GM23338 (cell line): ENCODE measurements at regions not wholly inside any gene's neighbourhood (a gene's known extent, or its start where the extent isn't known, plus 50 kb on each side); places are given as distances from the start of the nearest gene placed in this dataset. TPM values are rescaled to one million over a fixed set of nuclear protein-coding genes. Genes with fewer than 3 reads are reported as not detected.

ENCODE experiments used
- ATAC-seq: fragments of 200-7000 bp; cut with Tn5 transposase; 3 replicates; pipeline ENCODE4 v1.9.1; 2020
- DNase-seq: peaks from one replicate; pipeline ENCODE4 v3.0.0-alpha.2; 2015; ENCODE audit warnings: low spot score
- H2AFZ ChIP-seq: fragments of 200-600 bp; sonication (generic); 2 replicates; pipeline ENCODE4 v1.8.0; 2016; ENCODE audit warnings: antibody characterized with exemption, mild to moderate bottlenecking, moderate library complexity
- H3F3A ChIP-seq: fragments of 200-600 bp; sonication (generic); replicated peaks from 2 replicates; pipeline ENCODE4 v1.8.0; 2017; ENCODE audit warnings: antibody characterized with exemption, mixed run types, low read depth
- H3K27ac ChIP-seq: fragments of 200-600 bp; sonication (generic); 2 replicates; pipeline ENCODE4 v1.6.1; 2016; ENCODE audit warnings: low read depth
- H3K27me3 ChIP-seq: fragments of 200-600 bp; sonication (generic); 2 replicates; pipeline ENCODE4 v1.8.0; 2016; ENCODE audit warnings: mild to moderate bottlenecking, mixed run types, moderate library complexity; ENCODE audit not compliant: insufficient read depth
- H3K36me3 ChIP-seq: fragments of 200-600 bp; sonication (generic); 2 replicates; pipeline ENCODE4 v1.8.0; 2016; ENCODE audit warnings: mild to moderate bottlenecking; ENCODE audit not compliant: insufficient read depth
- H3K4me1 ChIP-seq: fragments of 200-600 bp; sonication (generic); 2 replicates; pipeline ENCODE4 v1.8.0; 2016; ENCODE audit warnings: mild to moderate bottlenecking, moderate library complexity; ENCODE audit not compliant: insufficient read depth
- H3K4me2 ChIP-seq: fragments of 200-600 bp; sonication (generic); 2 replicates; pipeline ENCODE4 v1.7.1; 2017; ENCODE audit warnings: mixed run types
- H3K4me3 ChIP-seq: fragments of 200-600 bp; sonication (generic); 2 replicates; pipeline ENCODE4 v1.6.1; 2016; ENCODE audit warnings: mixed run types
- H3K79me2 ChIP-seq: fragments of 200-600 bp; sonication (generic); replicated peaks from 2 replicates; pipeline ENCODE4 v1.8.0; 2017; ENCODE audit warnings: mild to moderate bottlenecking; ENCODE audit not compliant: insufficient read depth
- H3K9me2 ChIP-seq: fragments of 200-600 bp; sonication (generic); 2 replicates; pipeline ENCODE4 v1.8.0; 2017; ENCODE audit not compliant: insufficient read depth
- H4K20me1 ChIP-seq: fragments of 200-600 bp; sonication (generic); replicated peaks from 2 replicates; pipeline ENCODE4 v1.8.0; 2017; ENCODE audit warnings: mild to moderate bottlenecking; ENCODE audit not compliant: insufficient read depth
- H3K27ac Mint-ChIP-seq: 2 replicates; pipeline ENCODE4 v1.8.0; 2020; ENCODE audit warnings: inconsistent platforms, mild to moderate bottlenecking, moderate library complexity, mixed read lengths
- H3K27me3 Mint-ChIP-seq: 3 replicates; pipeline ENCODE4 v1.8.0; 2022; ENCODE audit warnings: low read depth, mild to moderate bottlenecking, moderate library complexity, mixed read lengths, inconsistent platforms; ENCODE audit not compliant: insufficient read depth, poor library complexity
- H3K36me3 Mint-ChIP-seq: 3 replicates; pipeline ENCODE4 v1.8.0; 2021; ENCODE audit warnings: low read depth, mild to moderate bottlenecking, inconsistent platforms, moderate library complexity, mixed read lengths
- H3K4me1 Mint-ChIP-seq: 3 replicates; pipeline ENCODE4 v1.8.0; 2020; ENCODE audit warnings: mild to moderate bottlenecking, inconsistent platforms, mixed read lengths
- H3K4me3 Mint-ChIP-seq: 3 replicates; pipeline ENCODE4 v1.8.0; 2021; ENCODE audit warnings: moderate library complexity, mild to moderate bottlenecking, inconsistent platforms, mixed read lengths
- H3K9me3 Mint-ChIP-seq: 3 replicates; pipeline ENCODE4 v1.8.0; 2020; ENCODE audit warnings: moderate library complexity, mild to moderate bottlenecking, inconsistent platforms, mixed read lengths
- CREB1 ChIP-seq: fragments of 250-450 bp; sonication (Bioruptor Pico); IDR thresholded peaks from 2 replicates; pipeline ENCODE4 v1.5.0; 2020; ENCODE audit warnings: low read depth, mild to moderate bottlenecking, moderate library complexity
- EZH2 ChIP-seq: fragments of 200-600 bp; sonication (generic); IDR thresholded peaks from one replicate; pipeline ENCODE4 v1.8.0; 2017; ENCODE audit warnings: antibody characterized with exemption, mild to moderate bottlenecking, low read depth; ENCODE audit not compliant: unreplicated experiment
- JUNB ChIP-seq: IDR thresholded peaks from one replicate; pipeline ENCODE4 v1.6.1; 2016; ENCODE audit warnings: antibody characterized with exemption; ENCODE audit not compliant: unreplicated experiment
- ZNF331 ChIP-seq: fragments of 250-450 bp; sonication (Bioruptor Pico); IDR thresholded peaks from 2 replicates; pipeline ENCODE4 v1.5.0; 2020; ENCODE audit warnings: low read depth, mild to moderate bottlenecking, moderate library complexity
- small RNA-seq: library from RNA; depleted of rRNA; stranded (forward); fragments of <200 nt; gene quantifications from one replicate; pipeline ENCODE3, GENCODE V24; 2014; ENCODE audit warnings: low replicate concordance

DNA sequence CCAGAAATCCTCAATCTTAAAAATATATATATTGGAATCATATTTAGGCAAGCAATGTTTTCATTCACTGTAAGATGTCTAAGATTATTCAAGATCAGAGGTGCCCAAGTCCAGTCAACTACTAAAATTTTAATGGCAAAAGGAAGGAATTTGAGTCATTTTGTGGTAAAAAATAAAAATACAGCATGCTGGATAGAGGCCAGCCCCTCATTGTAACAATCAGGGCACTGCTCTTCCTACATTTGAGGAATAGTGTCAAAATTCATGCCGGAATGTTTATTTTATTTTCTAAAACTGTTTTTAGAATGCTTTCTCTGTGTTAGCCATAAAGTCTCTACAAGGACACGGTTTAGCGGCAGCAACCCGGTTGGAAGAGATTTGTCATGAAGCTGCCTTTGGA is 49.9 kb upstream of the SRD5A3 start:
- no peak overlapping the region for H3K27ac ChIP-seq
- peaks cover 7% of the 10 kb centered on the region for H3K4me1 Mint-ChIP-seq
- no peak overlapping the region for H3K4me3 ChIP-seq
- no peaks in the 10 kb centered on the region for H3K79me2 ChIP-seq
- no peak overlapping the region for H3K4me2 ChIP-seq
- H3K9me3 Mint-ChIP-seq: peaks cover 19% of the 10 kb centered on the region
- DNase-seq (no peak), ATAC-seq (no peak)
- peaks cover 10% of the 10 kb centered on the region; the same call in 1 of the 2 replicates for H3K9me2 ChIP-seq
- no peaks in the 10 kb centered on the region for H4K20me1 ChIP-seq
- H3K36me3 Mint-ChIP-seq: peaks cover 24% of the 10 kb centered on the region; the same call in 2 of the 3 replicates
- no peaks in the 10 kb centered on the region for H3F3A ChIP-seq
- H3K36me3 ChIP-seq: no peaks in the 10 kb centered on the region; the same call in 1 of the 2 replicates
- no peak overlapping the region; the same call in 1 of the 2 replicates for H2AFZ ChIP-seq
- H3K27me3 Mint-ChIP-seq: peaks cover 2% of the 10 kb centered on the region
- H3K4me1 ChIP-seq: no peaks in the 10 kb centered on the region
- no peak overlapping the region for H3K27ac Mint-ChIP-seq
- no peaks in the 10 kb centered on the region for H3K27me3 ChIP-seq
- H3K4me3 Mint-ChIP-seq: no peak overlapping the region
- no peak for TF ChIP-seq CREB1 (CRISPR knock-in tag)
- no peak for TF ChIP-seq ZNF331 (CRISPR knock-in tag)
- TF ChIP-seq JUNB: no peak
- TF ChIP-seq EZH2: no peak

Small RNA genes in the stretch of these regions (small RNA-seq; reads per million reads assigned to genes)
- gene RN7SL822P (not detected), gene RNU6-746P (not detected)
